Astrocyte (in vitro differentiated cells and primary cell): ENCODE measurements at regions not wholly inside any gene's neighbourhood (a gene's known extent, or its start where the extent isn't known, plus 50 kb on each side); places are given as distances from the start of the nearest gene placed in this dataset.

Source experiments
- CTCF ChIP-seq: IDR thresholded peaks from 2 replicates; pipeline ENCODE4 v1.5.1; 2011; ENCODE audit warnings: low read depth, mild to moderate bottlenecking, inconsistent platforms, low read length, moderate library complexity; ENCODE audit not compliant: insufficient read depth
- EZH2 ChIP-seq: IDR thresholded peaks from 2 replicates; pipeline ENCODE4 v1.6.1; 2012; ENCODE audit warnings: mild to moderate bottlenecking, low read length, inconsistent platforms; ENCODE audit not compliant: insufficient read depth

GRCh38 chr14:94680862-94681288 is 68.7 kb downstream of the SERPINA3 start:
- TF ChIP-seq CTCF (no peak), EZH2 (no peak)
